GM21529 (cell line): ENCODE measurements at regions not wholly inside any gene's neighbourhood (a gene's known extent, or its start where the extent isn't known, plus 50 kb on each side); places are given as distances from the start of the nearest gene placed in this dataset.
"Not testable (repeated sequence)": the region's sequence is repeated elsewhere in the genome, so short reads cannot be mapped to it uniquely, and the experiment has no call there.

ENCODE experiments used
- ATAC-seq: cut with Tn5 transposase; IDR thresholded peaks from one replicate; pipeline ENCODE4 v1.9.1; 2021; ENCODE audit not compliant: unreplicated experiment

DNA sequence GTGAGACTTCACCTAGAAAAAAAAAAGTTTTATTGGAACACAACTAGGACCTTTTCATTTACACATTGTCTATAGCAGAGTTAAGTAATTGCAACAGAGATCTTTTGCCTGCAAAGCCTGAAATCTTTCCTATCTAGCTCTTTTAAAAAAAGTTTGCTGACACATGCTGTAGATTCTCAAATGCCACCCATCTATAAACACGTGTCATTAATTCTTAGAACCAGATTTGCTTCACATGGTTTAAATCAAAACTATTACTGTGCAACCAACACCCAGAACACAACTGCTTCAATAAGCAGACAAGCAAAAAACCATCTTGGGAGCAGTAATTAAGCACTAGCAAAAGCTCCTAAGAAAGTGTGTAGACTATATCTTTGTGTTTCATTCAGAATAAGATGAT lies 55.0 kb downstream of the OXSM start:
- no peak for ATAC-seq

DNA sequence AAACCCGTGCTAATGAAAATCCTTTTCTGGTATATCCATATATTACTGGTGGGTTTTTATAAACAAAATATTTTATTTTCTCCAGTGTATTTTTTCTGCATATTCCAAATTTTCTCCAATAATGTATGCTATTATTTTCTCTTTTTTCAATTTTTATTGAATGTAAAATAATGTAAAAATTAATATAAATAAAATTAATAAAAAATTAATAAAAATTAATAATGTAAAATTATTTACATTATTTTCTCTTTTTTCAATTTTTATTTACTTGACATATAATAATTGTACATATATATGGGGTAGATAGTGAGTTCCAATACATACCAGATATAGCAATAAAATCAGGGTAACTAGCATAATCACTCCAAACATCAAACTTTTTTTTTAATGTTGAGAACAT lies 56.4 kb downstream of the OXSM start:
- no peak for ATAC-seq

DNA sequence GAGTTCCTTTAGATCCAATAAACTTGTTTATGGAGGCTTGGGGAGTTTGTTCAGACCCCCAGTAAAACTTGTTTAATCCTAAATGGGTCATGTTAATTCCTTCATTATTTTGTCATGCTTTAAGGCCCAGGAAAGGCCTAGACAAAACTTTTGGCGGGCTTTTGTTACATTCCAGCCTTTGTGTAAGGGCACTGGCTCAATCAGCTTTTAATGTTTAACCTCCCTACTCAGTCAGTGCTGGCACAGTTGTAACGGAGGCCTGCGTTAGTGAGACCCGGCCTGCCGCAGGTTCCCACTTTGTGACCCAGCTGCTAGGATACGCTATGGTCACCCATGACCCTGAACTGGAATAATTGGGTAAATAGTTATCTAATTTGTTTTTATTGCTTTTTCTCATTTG lies 59.2 kb downstream of the OXSM start:
- ATAC-seq: no peak

- ATAC-seq: no peak
Observed at GRCh38 chr3:25849641-25850385, 59.9 kb downstream of the OXSM start.

DNA sequence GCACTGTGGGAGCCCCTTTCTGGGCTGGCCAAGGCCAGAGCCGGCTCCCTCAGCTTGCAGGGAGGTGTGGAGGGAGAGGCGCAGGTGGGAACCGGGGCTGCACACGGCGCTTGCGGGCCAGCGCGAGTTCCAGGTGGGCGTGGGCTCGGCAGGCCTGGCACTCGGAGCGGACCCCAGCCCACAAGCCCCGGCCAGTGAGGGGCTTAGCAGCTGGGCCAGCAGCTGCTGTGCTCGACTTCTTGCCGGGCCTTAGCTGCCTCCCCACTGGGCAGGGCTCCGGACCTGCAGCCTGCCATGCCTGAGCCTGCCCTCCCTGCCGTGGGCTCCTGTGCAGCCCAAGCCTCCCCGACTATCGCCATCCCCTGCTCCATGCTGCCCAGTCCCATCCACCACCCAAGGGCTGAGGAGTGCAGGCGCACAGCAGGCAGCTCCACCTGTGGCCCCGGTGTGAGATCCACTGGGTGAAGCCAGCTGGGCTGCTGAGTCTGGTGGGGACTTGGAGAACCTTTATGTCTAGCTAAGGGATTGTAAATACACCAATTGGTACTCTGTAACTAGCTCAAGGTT lies 61.9 kb downstream of the OXSM start:
- ATAC-seq: not testable (repeated sequence)

DNA sequence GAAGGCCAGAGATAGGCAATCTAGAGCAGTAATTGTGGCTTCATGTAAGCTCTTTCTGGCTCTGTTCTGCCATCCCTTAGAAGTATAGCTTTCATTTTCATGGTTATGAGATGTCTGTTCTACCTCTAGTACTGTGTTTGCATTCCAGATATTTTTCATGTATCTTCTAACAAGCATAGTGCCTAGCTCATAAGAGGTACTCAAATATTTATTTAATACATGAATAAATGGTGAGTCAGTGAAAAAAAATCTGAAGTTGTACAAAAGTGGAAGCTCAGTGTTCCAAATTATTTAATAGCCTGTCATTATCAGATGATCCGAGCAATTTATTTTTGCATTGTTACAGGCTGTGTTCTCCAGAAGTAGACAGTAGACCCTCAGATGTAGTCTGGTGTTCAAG lies 64.3 kb downstream of the OXSM start:
- no peak for ATAC-seq

GRCh38 chr3:25854635-25855034 lies 64.7 kb downstream of the OXSM start:
- ATAC-seq: no peak

DNA sequence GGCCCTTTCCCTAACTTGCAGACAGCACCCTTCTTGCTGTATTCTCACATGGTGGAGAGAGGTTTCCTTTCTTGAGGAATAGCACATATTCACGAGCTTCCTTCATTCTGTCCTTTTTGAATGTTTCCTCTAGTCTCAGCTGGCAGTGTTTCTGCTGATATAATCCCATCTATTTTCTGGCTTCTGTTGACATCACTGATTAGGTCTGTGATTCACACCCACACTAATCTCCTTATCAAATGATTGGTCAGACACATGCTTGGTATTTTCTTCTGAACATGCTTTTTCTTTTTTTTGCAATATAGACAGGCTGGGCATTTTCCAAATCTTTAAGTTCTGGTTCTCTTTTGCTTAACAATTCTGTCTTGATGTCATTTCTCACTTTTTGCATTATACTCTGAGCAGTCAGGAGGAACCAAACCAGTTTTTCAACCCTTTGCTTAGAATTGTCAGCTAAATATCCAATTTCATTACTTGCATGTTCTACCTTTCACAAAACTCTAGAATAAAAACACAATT lies 65.4 kb downstream of the OXSM start:
- ATAC-seq: no peak

DNA sequence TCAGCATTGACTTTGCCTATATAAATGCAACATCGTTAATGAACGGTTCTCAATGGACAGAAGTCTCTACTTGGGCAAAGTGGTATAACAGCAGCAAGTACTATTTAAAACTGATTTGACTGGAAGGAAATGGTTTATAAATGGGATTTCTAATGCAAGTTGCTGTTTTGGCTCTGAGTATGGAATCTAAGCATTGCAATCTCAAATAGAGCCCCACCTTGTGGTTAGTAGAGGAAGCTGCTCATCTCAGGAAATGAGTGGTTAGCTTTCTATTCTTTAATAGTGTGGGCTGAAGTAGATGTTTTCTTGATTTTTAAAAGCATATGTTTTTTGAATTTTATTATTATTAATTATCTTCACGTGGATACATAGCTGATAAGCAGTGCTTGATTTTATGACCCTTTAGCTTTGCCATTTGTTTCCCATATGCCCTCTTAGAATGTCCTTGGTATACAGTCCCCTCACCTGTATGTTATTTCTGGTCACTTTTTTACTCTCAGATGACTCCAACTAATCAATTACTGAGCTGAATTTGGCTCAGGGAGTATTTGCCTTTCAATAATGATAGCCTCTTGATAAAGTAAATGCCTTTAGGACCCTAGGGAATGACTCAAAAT lies 67.1 kb downstream of the OXSM start:
- peak; percentile 91 for ATAC-seq

- ATAC-seq: no peak
Observed at GRCh38 chr3:25861566-25861965, 71.7 kb downstream of the OXSM start.

DNA sequence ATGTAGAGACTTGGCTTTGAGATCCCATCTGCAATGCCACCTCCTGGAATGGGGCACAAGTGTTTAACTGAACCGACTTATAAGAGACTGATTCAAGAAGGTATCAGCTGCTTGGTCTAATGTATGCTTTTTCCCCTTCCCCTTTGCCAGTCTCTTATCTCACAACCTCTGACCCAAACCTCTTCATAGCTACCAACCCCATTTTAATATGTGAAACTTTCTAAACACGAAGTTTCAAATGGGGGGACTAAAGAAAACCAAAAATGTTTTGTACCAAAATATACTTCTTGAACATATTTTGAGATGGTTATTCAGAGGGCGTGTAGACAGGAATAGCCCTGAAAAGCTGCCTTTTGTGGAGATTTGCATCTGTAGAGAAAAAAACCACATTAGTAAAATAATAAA lies 73.1 kb downstream of the OXSM start:
- peak; percentile 59 for ATAC-seq

- peak; percentile 32 for ATAC-seq
Observed at GRCh38 chr3:25863416-25863959, 73.6 kb downstream of the OXSM start.

DNA sequence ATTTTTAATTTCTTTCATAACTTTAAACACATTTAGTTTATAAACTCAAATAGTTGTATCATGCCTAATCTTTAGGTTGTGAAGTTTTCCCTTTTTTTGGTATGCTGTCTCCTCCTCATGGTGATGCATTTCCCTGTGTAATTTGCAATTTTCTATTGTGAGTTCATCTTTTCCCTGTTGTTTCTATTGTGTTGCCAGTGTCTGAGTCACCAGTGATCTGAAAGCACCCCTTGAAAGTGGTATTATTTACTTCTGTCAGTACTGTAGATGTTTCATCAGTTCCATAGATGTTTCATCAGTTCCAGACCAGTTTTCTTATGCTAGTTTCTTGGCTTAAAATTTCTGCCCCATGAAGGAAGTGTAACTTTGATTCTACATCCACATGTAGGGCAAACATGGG lies 80.6 kb downstream of the OXSM start:
- ATAC-seq: no peak

GRCh38 chr3:25872200-25872877 lies 82.4 kb downstream of the OXSM start:
- peak; percentile 94 for ATAC-seq

DNA sequence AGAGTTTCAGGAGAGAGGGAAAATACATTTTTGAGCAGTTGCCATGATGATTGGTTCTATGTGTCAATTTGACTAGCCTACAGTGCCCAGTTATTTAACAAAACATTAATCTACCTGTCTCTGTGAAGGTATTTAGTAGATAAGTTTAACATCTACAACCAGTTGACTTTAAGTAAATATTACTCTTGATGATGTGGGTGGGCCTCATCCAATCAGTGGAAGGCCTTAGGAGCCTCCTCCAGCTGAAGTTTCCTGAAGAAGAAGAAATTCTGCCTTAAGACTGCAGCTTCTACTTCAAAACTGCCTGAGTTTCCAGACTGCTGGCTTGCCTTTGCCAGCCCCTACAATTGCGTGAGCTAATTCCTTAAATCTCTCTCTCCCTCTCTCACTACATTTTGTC lies 93.6 kb downstream of the OXSM start:
- no peak for ATAC-seq

DNA sequence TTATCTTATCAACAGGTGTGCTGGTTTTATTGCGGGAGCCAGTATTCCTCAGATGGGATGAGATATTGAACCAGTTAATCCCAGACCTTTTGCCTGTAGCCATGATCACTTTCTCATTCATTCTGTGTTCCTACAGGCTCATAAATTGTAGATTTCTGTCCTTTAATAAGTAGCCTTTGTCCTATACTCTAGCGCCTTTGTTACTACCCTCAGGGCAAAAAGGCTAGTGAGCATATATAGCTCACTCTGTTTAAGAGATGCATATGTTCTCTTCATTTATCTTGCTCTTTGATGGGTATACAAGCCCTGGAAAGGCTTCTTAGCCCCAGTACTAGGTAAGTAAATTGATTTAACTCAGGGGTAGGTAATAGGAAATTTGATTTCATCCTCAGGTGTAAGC lies 95.1 kb downstream of the OXSM start:
- no peak for ATAC-seq

DNA sequence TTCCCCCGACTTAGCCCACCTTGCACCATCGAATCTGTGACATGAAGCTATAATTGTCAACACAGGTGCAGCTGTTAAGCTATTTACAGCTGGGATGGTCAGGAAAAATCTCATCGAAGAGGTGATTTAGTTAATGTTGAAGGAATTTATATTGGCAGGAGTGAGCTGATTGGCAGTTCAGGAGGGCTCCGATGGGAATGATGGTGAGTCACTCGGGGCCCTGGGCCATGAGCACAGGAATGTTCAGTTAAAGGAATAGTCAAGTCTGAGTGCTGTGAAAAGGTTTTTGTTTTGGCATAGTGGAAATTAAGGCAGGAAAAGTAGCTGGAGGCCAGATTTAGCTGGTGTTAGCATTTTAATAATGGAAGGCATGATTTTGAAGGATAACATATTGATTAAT lies 95.7 kb downstream of the OXSM start:
- ATAC-seq: no peak

GRCh38 chr3:25887907-25888306 lies 98.0 kb downstream of the OXSM start:
- ATAC-seq: no peak

DNA sequence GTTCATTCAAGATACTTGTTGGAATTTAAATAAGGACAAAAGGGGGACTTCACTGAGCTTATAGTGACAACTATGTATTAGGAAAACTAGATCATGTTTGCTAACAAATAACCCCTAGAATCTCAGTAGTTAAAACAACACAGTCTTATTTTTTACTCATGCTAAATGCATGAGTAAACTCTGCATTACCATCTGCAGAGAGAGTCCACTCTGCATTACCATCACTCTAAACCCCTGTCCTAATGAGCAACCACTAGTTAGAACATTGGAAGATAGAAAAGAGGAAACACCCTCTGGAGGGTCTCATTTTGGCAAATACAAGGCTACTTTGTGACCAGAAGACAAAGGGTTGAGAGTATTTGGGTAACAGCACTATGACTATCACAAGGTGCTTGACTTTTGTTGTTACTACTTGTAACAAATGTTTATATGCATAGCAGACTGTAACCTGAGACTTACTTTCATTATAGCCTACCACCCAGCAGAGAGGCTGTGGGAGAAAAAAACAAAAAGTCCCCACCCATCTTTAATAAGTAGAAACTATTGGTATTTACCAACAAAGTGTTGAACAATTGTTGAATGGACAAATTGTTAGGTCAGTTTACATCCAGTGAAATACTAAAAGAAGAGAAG lies 99.1 kb downstream of the OXSM start:
- ATAC-seq: no peak

DNA sequence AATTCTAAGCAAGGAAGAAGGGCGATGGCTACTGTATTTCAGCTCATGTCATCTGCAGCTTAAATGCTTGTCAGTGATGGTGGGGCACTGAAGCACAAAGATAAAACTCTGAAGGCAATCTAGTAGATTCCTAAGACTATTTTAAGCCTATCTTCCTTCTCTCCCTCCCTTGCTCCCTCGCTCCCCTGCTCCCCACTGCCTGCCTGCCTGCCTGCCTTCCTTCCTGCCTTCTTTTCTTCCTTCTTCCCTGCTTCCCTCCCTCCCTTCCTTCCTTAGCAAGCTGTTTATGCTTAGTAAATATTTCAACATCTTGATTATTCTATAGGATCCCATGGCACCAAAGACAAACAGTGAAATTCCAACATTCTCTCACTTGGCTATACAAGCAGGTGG lies 99.6 kb downstream of the OXSM start:
- ATAC-seq: no peak

- ATAC-seq: no peak
Observed at GRCh38 chr3:25894101-25894500, 104.2 kb downstream of the OXSM start.
